Panc1 (cell line): ENCODE measurements at regions not wholly inside any gene's neighbourhood (a gene's known extent, or its start where the extent isn't known, plus 50 kb on each side); places are given as distances from the start of the nearest gene placed in this dataset.

Experiments
- ATAC-seq: fragments of 200-7000 bp; cut with Tn5 transposase; 2 replicates; pipeline ENCODE4 v1.9.1; 2020; ENCODE audit warnings: mild to moderate bottlenecking, moderate library complexity
- BruUV-seq: library from RNA; stranded (reverse); fragments of 400-500 nt; replicated peaks from 2 replicates; lab custom pipeline; 2021; lab: Mats Ljungman, UMichigan
- CTCF ChIA-PET: fragments of 300-600 bp; sonication (Branson Sonifier 250); formaldehyde crosslinking; loops from one replicate; lab custom pipeline; 2022; ENCODE audit warnings: antibody characterized with exemption; lab: Charles Lee
- POLR2A ChIA-PET: fragments of 300-600 bp; sonication (Branson Sonifier 250); formaldehyde crosslinking; loops from one replicate; lab custom pipeline; 2022; ENCODE audit warnings: antibody characterized with exemption; lab: Charles Lee
- DNase-seq: peaks from one replicate; pipeline ENCODE4 v3.0.0-alpha.2; 2010; ENCODE audit warnings: low read depth, low spot score
- H3K27ac ChIP-seq: 2 replicates; pipeline ENCODE4 v1.5.1; 2011; ENCODE audit warnings: mild to moderate bottlenecking, low read length, inconsistent platforms
- H3K27me3 ChIP-seq: fragments of 200-500 bp; sonication (Bioruptor generic); 2 replicates; pipeline ENCODE4 v1.6.0; 2014; ENCODE audit warnings: low read length, inconsistent platforms; ENCODE audit not compliant: control insufficient read depth, insufficient read depth
- H3K36me3 ChIP-seq: fragments of 200-500 bp; sonication (Bioruptor generic); 2 replicates; pipeline ENCODE4 v1.5.1; 2014; ENCODE audit warnings: inconsistent platforms, mild to moderate bottlenecking, low read length, moderate library complexity; ENCODE audit not compliant: control insufficient read depth, insufficient read depth
- H3K4me1 ChIP-seq: 2 replicates; pipeline ENCODE4 v1.5.1; 2011; ENCODE audit warnings: inconsistent platforms, mild to moderate bottlenecking, low read length, moderate library complexity; ENCODE audit not compliant: control insufficient read depth, insufficient read depth
- H3K4me3 ChIP-seq, 2 experiments: 2 replicates each; pipeline ENCODE4 v1.5.1; 2011 to 2012; ENCODE audit warnings: low read depth in 2 of 2, low read length in 2 of 2, mild to moderate bottlenecking in 2 of 2, inconsistent platforms in 1 of 2, moderate library complexity in 1 of 2
- H3K9me3 ChIP-seq: fragments of 200-500 bp; sonication (Bioruptor generic); 2 replicates; pipeline ENCODE4 v1.5.1; 2014; ENCODE audit warnings: low read depth, mild to moderate bottlenecking, inconsistent platforms, low read length, moderate library complexity; ENCODE audit not compliant: control insufficient read depth, insufficient read depth
- CTCF ChIP-seq: fragments of 450-650 bp; IDR thresholded peaks from 2 replicates; pipeline ENCODE4 v1.5.1; 2017; ENCODE audit warnings: mild to moderate bottlenecking
- POLR2AphosphoS5 ChIP-seq: IDR thresholded peaks from 2 replicates; pipeline ENCODE4 v1.6.1; 2012; ENCODE audit warnings: mild to moderate bottlenecking, low read depth, low read length, moderate library complexity
- REST ChIP-seq, 2 experiments: IDR thresholded peaks; 2 replicates each; pipeline ENCODE4 v1.6.1; 2011 to 2012; ENCODE audit warnings: low read depth in 2 of 2, control low read depth in 1 of 2, low read length in 1 of 2, mild to moderate bottlenecking in 1 of 2, moderate library complexity in 1 of 2; ENCODE audit not compliant: insufficient read depth in 1 of 2
- SIN3A ChIP-seq: IDR thresholded peaks from 2 replicates; pipeline ENCODE4 v1.6.1; 2012; ENCODE audit warnings: low read depth, mild to moderate bottlenecking, low read length, moderate library complexity, borderline replicate concordance; ENCODE audit not compliant: insufficient read depth
- TCF7L2 ChIP-seq: IDR thresholded peaks from 2 replicates; pipeline ENCODE4 v1.6.1; 2011; ENCODE audit warnings: mild to moderate bottlenecking, low read depth, low read length, inconsistent platforms
- in situ Hi-C: cut with HindIII; loops from 2 replicates; pipeline ENCODE4 v1.10.0; 2016; ENCODE audit warnings: low sequenced_read_pairs, low pct_unique_long_range_greater_than_20kb
- intact Hi-C: fragments of 100-400 bp; cut with micrococcal nuclease; formaldehyde crosslinking; loops from one replicate; pipeline ENCODE4 v1.10.0; 2022; ENCODE audit not compliant: unreplicated experiment

DNA sequence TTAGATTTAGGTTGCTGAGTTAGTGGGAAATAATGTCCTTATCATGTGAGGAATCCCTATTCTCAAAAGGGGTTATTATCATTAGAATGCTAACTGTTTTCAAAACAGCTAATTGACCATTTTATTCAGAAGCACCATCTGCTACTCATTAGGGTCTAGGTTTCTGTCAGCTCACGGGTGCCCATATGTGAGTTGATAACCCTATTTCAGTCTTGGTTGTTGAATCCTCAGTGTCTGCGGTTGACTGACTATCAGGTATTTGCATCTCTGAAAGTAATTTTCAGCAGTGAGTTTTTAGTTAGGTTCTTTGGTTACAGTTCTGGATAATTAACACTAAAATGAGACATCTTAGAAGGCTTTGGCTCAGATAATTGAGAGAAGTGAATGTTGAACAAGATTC is 1404.0 kb downstream of the AACS start:
- in situ Hi-C loops: no loop called here
- no peak overlapping the region for H3K4me3 ChIP-seq
- no peak overlapping the region for H3K27ac ChIP-seq
- ChIA-PET POLR2A (no interaction called here), CTCF (no interaction called here)
- no peak for DNase-seq
- no peaks in the 10 kb centered on the region for H3K36me3 ChIP-seq
- intact Hi-C loops: no loop called here
- no peaks in the 10 kb centered on the region for H3K4me1 ChIP-seq
- no peaks in the 10 kb centered on the region for H3K27me3 ChIP-seq
- TF ChIP-seq CTCF: no peak
- TF ChIP-seq REST (IDR thresholded peaks at IDR 0.05; ENCODE audit: insufficient read depth in 1 of 2, low read depth in 2 of 2, low read length in 1 of 2): no peak
- TF ChIP-seq TCF7L2: no peak
- ATAC-seq: no peak
- H3K9me3 ChIP-seq: no peaks in the 10 kb centered on the region
- BruUV-seq: no TSS peak

DNA sequence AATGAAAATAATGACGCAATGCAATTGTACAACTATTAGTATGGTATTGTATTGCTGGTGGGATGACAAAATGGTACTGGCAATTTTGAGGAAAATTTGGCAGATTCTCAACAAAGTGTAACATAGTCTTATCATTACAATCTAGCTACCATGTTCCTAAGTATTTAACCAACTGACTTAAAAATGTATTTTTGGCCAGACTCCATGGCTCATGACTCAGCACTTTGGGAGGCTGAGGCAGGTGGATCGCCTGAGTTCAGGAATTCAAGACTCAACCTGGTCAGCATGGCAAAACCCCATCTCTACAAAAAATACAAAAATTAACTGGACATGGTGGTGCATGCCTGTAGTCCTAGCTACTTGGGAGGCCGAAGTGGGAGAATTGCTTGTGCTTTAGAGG is 1409.5 kb downstream of the AACS start:
- in situ Hi-C loops: no loop called here
- no peak overlapping the region for H3K4me3 ChIP-seq
- no peaks in the 10 kb centered on the region for H3K4me1 ChIP-seq
- H3K9me3 ChIP-seq: no peaks in the 10 kb centered on the region
- H3K27ac ChIP-seq: no peak overlapping the region
- no TSS peak for BruUV-seq
- no peak for DNase-seq
- H3K27me3 ChIP-seq: no peaks in the 10 kb centered on the region
- no peaks in the 10 kb centered on the region for H3K36me3 ChIP-seq
- POLR2A ChIA-PET: no interaction called here
- no peak for TF ChIP-seq REST (IDR thresholded peaks at IDR 0.05; ENCODE audit: insufficient read depth in 1 of 2, low read depth in 2 of 2, low read length in 1 of 2)
- TF ChIP-seq SIN3A: no peak
- no peak for TF ChIP-seq POLR2AphosphoS5
- TF ChIP-seq CTCF: no peak
- no peak for TF ChIP-seq TCF7L2
- ATAC-seq: no peak
- intact Hi-C loops: no loop called here
- CTCF ChIA-PET: no interaction called here
